Sigmoid colon (tissue), 6 donors: ENCODE measurements at regions not wholly inside any gene's neighbourhood (a gene's known extent, or its start where the extent isn't known, plus 50 kb on each side); places are given as distances from the start of the nearest gene placed in this dataset.

Source experiments
- DNase-seq: peaks from one replicate; pipeline ENCODE4 v3.0.0-alpha.2; 2019
- H3K27ac ChIP-seq, 4 donors: fragments of 200-600 bp; sonication (generic); one replicate each; pipeline ENCODE4 v1.5.1; 2016 to 2019; ENCODE audit warnings: mild to moderate bottlenecking in 1 of 4
- H3K27me3 ChIP-seq, 3 donors: fragments of 200-600 bp; sonication (generic); one replicate each; pipeline ENCODE4 v1.5.1; 2019; ENCODE audit warnings: mild to moderate bottlenecking in 1 of 3
- H3K36me3 ChIP-seq, 4 donors: fragments of 200-600 bp; sonication (generic); one replicate each; pipeline ENCODE4 v1.5.1; 2016 to 2019
- H3K4me1 ChIP-seq, 4 donors: fragments of 200-600 bp; sonication (generic); one replicate each; pipeline ENCODE4 v1.5.1; 2017 to 2019
- H3K4me3 ChIP-seq, 4 donors: fragments of 200-600 bp; sonication (generic); one replicate each; pipeline ENCODE4 v1.5.1; 2017 to 2019; ENCODE audit warnings: mild to moderate bottlenecking in 2 of 4, moderate library complexity in 1 of 4
- H3K9me3 ChIP-seq, 4 donors: fragments of 200-600 bp in 3 of 4; sonication (generic) in 3 of 4; one replicate each; pipeline versions ENCODE4 v1.5.1 to v1.6.1; 2013 to 2019
- EP300 ChIP-seq, 4 donors: sonication (generic); formaldehyde crosslinking; IDR thresholded peaks; one replicate each; pipeline ENCODE4 v1.6.1; 2017; ENCODE audit warnings: antibody characterized with exemption in 4 of 4
- POLR2A ChIP-seq, 2 donors: fragments of 450-650 bp; IDR thresholded peaks; one replicate each; pipeline ENCODE4 v1.6.1; 2016; ENCODE audit warnings: antibody characterized with exemption in 2 of 2, mild to moderate bottlenecking in 2 of 2, moderate library complexity in 2 of 2
- POLR2AphosphoS5 ChIP-seq, 4 donors: sonication (generic); formaldehyde crosslinking; IDR thresholded peaks; one replicate each; pipeline ENCODE4 v1.6.1; 2017; ENCODE audit warnings: antibody characterized with exemption in 4 of 4
- WGBS, 2 donors: extraction: QIAGEN DNeasy Blood & Tissue Kit; methylation state at CpG; one replicate each; pipeline ENCODE4 v1.1.7; 2013; 5-methylcytosine and 5-hydroxymethylcytosine counted together
- intact Hi-C: fragments of 100-400 bp; cut with DNase I; formaldehyde crosslinking; loops from one replicate; pipeline ENCODE4 v1.15.1; 2023
- TF ChIP-seq, protein P1 (sequence below), 4 experiments: fragments of 450-650 bp in 3 of 4; fragments of 200-600 bp in 1 of 4; IDR thresholded peaks; one replicate each; pipeline ENCODE4 v1.5.1; 2016 to 2019; ENCODE audit warnings: antibody characterized with exemption in 4 of 4, mild to moderate bottlenecking in 3 of 4, moderate library complexity in 2 of 4
- donor health status: healthy with polysubstance abuse.
- donor health status: healthy.

GRCh38 chr15:70491641-70492040 lies 271.7 kb downstream of the UACA start:
- no peak for DNase-seq
- Histone ChIP-seq H3K36me3 (no peaks in the 10 kb centered on the region), H3K4me1 (peaks cover 0 to 4% (median 0%) of the 10 kb centered on the region in 4 donors), H3K27me3 (no peaks in the 10 kb centered on the region), H3K4me3 (no peak overlapping the region), H3K9me3 (no peaks in the 10 kb centered on the region), H3K27ac (no peak overlapping the region)
- intact Hi-C loops = no loop called here
- TF ChIP-seq, protein P1, sequence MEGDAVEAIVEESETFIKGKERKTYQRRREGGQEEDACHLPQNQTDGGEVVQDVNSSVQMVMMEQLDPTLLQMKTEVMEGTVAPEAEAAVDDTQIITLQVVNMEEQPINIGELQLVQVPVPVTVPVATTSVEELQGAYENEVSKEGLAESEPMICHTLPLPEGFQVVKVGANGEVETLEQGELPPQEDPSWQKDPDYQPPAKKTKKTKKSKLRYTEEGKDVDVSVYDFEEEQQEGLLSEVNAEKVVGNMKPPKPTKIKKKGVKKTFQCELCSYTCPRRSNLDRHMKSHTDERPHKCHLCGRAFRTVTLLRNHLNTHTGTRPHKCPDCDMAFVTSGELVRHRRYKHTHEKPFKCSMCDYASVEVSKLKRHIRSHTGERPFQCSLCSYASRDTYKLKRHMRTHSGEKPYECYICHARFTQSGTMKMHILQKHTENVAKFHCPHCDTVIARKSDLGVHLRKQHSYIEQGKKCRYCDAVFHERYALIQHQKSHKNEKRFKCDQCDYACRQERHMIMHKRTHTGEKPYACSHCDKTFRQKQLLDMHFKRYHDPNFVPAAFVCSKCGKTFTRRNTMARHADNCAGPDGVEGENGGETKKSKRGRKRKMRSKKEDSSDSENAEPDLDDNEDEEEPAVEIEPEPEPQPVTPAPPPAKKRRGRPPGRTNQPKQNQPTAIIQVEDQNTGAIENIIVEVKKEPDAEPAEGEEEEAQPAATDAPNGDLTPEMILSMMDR (IDR thresholded peaks at IDR 0.05) = no peak
- no peak for TF ChIP-seq POLR2A (IDR thresholded peaks at IDR 0.05)
- no peak for TF ChIP-seq POLR2AphosphoS5 (IDR thresholded peaks at IDR 0.05)
- TF ChIP-seq EP300 (IDR thresholded peaks at IDR 0.05) = no peak
- WGBS, 2 donors = 86 to 95% methylated on average over 6 of the region's 6 CpGs

GRCh38 chr15:70491201-70491621 lies 272.1 kb downstream of the UACA start:
- 45 to 77% methylated on average over 6 of the region's 6 CpGs for WGBS, 2 donors
- intact Hi-C loops = no loop called here
- Histone ChIP-seq H3K4me1 (peaks cover 0 to 4% (median 0%) of the 10 kb centered on the region in 4 donors), H3K4me3 (no peak overlapping the region), H3K27ac (no peak overlapping the region), H3K27me3 (no peaks in the 10 kb centered on the region), H3K9me3 (no peaks in the 10 kb centered on the region), H3K36me3 (no peaks in the 10 kb centered on the region)
- no peak for TF ChIP-seq POLR2AphosphoS5 (IDR thresholded peaks at IDR 0.05)
- no peak for DNase-seq

DNA sequence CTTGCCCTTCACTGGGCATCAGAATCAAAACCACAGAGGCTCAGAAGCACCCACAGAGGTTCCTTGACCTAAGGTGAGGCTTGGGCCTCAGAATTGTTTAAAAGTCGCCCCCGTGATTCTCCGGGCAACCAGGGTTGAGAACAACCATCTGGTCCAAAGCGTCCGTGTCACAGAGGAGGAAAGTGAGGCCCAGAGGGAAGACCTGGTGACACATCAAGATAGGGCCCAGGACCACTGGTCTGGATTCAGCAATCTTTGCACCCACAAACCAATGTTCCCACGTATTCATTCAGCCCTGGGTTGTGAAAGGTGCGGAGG lies 272.6 kb downstream of the UACA start:
- DNase-seq = no peak
- Histone ChIP-seq H3K27ac (no peak overlapping the region), H3K9me3 (no peaks in the 10 kb centered on the region), H3K4me1 (peaks cover 0 to 4% (median 0%) of the 10 kb centered on the region in 4 donors), H3K27me3 (no peaks in the 10 kb centered on the region), H3K4me3 (no peak overlapping the region), H3K36me3 (no peaks in the 10 kb centered on the region)
- intact Hi-C loops = no loop called here
- WGBS, 2 donors = 80 to 89% methylated on average over 7 of the region's 7 CpGs
- TF ChIP-seq, protein P1 (IDR thresholded peaks at IDR 0.05) = no peak
- TF ChIP-seq EP300 (IDR thresholded peaks at IDR 0.05) = no peak
- TF ChIP-seq POLR2AphosphoS5 (IDR thresholded peaks at IDR 0.05) = no peak
- no peak for TF ChIP-seq POLR2A (IDR thresholded peaks at IDR 0.05)

DNA sequence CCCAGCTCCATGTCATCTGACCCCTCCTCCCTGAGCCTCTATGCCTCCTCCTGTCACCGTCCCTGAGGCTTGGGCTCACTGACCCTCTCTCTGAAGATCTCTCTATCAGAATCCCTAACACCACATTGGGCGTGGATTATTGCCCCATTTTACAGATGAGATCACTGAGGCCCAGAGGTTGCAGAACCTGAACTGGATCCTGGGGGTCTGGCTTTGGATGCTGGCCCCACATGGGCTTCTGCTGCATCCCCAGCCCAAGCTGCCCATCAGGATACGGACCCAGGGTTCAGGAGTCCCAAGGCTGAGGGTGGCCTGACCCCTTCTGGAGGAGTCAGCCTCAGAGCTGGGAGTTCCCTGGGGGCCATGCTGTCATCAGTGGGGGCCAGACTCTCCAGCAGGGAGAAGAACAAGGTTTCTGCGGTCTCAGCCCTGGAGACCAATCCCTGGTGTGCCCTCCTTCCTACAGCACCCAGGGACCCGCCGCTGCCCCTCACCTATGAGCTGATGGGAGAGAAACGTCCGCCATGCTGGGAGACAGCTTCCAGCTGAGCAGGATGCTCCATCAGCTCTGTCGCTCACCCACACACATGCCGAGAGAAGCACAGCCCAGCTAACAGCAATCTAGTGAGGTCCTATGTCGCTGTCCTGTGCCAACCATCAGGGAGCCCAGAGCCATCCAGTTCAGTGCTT lies 273.1 kb downstream of the UACA start:
- Histone ChIP-seq H3K9me3 (no peaks in the 10 kb centered on the region), H3K4me1 (peaks cover 0 to 3% (median 0%) of the 10 kb centered on the region in 4 donors), H3K4me3 (no peak overlapping the region), H3K36me3 (no peaks in the 10 kb centered on the region), H3K27ac (no peak overlapping the region), H3K27me3 (no peaks in the 10 kb centered on the region)
- 87% methylated on average over 11 of the region's 11 CpGs for WGBS, 2 donors
- intact Hi-C loops = no loop called here
- no peak for DNase-seq
- TF ChIP-seq POLR2AphosphoS5 (IDR thresholded peaks at IDR 0.05) (no peak), EP300 (IDR thresholded peaks at IDR 0.05) (no peak), POLR2A (IDR thresholded peaks at IDR 0.05) (no peak)
- TF ChIP-seq, protein P1 (IDR thresholded peaks at IDR 0.05) = no peak

- WGBS, 2 donors = 86 to 88% methylated on average over 15 of the region's 15 CpGs
- H3K9me3 ChIP-seq = no peaks in the 10 kb centered on the region
- H3K27ac ChIP-seq = no peak overlapping the region
- H3K36me3 ChIP-seq = no peaks in the 10 kb centered on the region
- H3K4me1 ChIP-seq = no peaks in the 10 kb centered on the region
- DNase-seq = no peak
- TF ChIP-seq POLR2AphosphoS5 (IDR thresholded peaks at IDR 0.05) (no peak), POLR2A (IDR thresholded peaks at IDR 0.05) (no peak), EP300 (IDR thresholded peaks at IDR 0.05) (no peak)
- TF ChIP-seq, protein P1 (IDR thresholded peaks at IDR 0.05) = no peak
- intact Hi-C loops = loop anchor here (2.0 to 5.0 kb wide), 2 partner anchors 767 to 1012 kb away; no protein-coding TSS in a partner anchor
- no peaks in the 10 kb centered on the region for H3K27me3 ChIP-seq
- H3K4me3 ChIP-seq = no peak overlapping the region
Observed at GRCh38 chr15:70488941-70489848, 274.2 kb downstream of the UACA start.
